MM.1S (cell line): ENCODE measurements at regions not wholly inside any gene's neighbourhood (a gene's known extent, or its start where the extent isn't known, plus 50 kb on each side); places are given as distances from the start of the nearest gene placed in this dataset.

ENCODE experiments used
- DNase-seq: peaks from one replicate; pipeline ENCODE4 v3.0.0-alpha.2; 2015
- H2AFZ ChIP-seq: fragments of 300-600 bp; sonication (generic); 2 replicates; pipeline ENCODE4 v1.6.0; 2016; ENCODE audit warnings: antibody characterized with exemption, low read length
- H3F3A ChIP-seq: fragments of 300-600 bp; sonication (generic); 2 replicates; pipeline ENCODE4 v1.6.1; 2016; ENCODE audit warnings: mild to moderate bottlenecking, antibody characterized with exemption, low read length, moderate library complexity, mixed read lengths; ENCODE audit not compliant: insufficient read depth
- H3K27ac ChIP-seq: fragments of 300-600 bp; sonication (generic); 2 replicates; pipeline ENCODE4 v1.5.1; 2016; ENCODE audit warnings: mild to moderate bottlenecking, low read length
- H3K27me3 ChIP-seq: fragments of 300-600 bp; sonication (generic); replicated peaks from 2 replicates; pipeline ENCODE4 v1.6.0; 2016; ENCODE audit warnings: low read length; ENCODE audit not compliant: insufficient read depth
- H3K36me3 ChIP-seq: fragments of 300-600 bp; sonication (generic); replicated peaks from 2 replicates; pipeline ENCODE4 v1.6.1; 2016; ENCODE audit warnings: mild to moderate bottlenecking, low read length, mixed read lengths; ENCODE audit not compliant: insufficient read depth
- H3K4me1 ChIP-seq: fragments of 300-600 bp; sonication (generic); 2 replicates; pipeline ENCODE4 v1.6.1; 2016; ENCODE audit warnings: low read length, mixed read lengths
- H3K4me2 ChIP-seq: fragments of 300-600 bp; sonication (generic); 2 replicates; pipeline ENCODE4 v1.6.0; 2016; ENCODE audit warnings: low read depth, low read length
- H3K4me3 ChIP-seq: fragments of 300-600 bp; sonication (generic); 2 replicates; pipeline ENCODE4 v1.5.1; 2016; ENCODE audit warnings: low read length, mixed read lengths
- H3K79me2 ChIP-seq: fragments of 300-600 bp; sonication (generic); 2 replicates; pipeline ENCODE4 v1.6.1; 2016; ENCODE audit warnings: mixed run types, low read length, mixed read lengths
- H3K9ac ChIP-seq: fragments of 300-600 bp; sonication (generic); 2 replicates; pipeline ENCODE4 v1.6.1; 2016; ENCODE audit warnings: low read length, mixed read lengths
- H3K9me2 ChIP-seq: fragments of 300-600 bp; sonication (generic); replicated peaks from 2 replicates; pipeline ENCODE4 v1.6.1; 2016; ENCODE audit warnings: mild to moderate bottlenecking, low read length, mixed read lengths; ENCODE audit not compliant: insufficient read depth
- H3K9me3 ChIP-seq: fragments of 300-600 bp; sonication (generic); replicated peaks from 2 replicates; pipeline ENCODE4 v1.6.1; 2016; ENCODE audit warnings: mild to moderate bottlenecking, low read length, mixed read lengths; ENCODE audit not compliant: insufficient read depth
- H4K20me1 ChIP-seq: fragments of 300-600 bp; sonication (generic); 2 replicates; pipeline ENCODE4 v1.6.1; 2016; ENCODE audit warnings: mild to moderate bottlenecking, low read length, moderate library complexity, mixed read lengths; ENCODE audit not compliant: insufficient read depth
- CTCF ChIP-seq: fragments of 300-600 bp; sonication (generic); IDR thresholded peaks from 2 replicates; pipeline ENCODE4 v1.5.1; 2016; ENCODE audit warnings: antibody characterized with exemption, low read length, mixed read lengths
- EZH2 ChIP-seq: fragments of 300-600 bp; sonication (generic); optimal IDR thresholded peaks from 2 replicates; pipeline ENCODE3; 2017; ENCODE audit warnings: low read depth, mild to moderate bottlenecking, antibody characterized with exemption, low read length, mixed read lengths
- EZH2phosphoT487 ChIP-seq: fragments of 300-600 bp; sonication (generic); IDR thresholded peaks from 2 replicates; pipeline ENCODE4 v1.6.1; 2018; ENCODE audit warnings: antibody characterized with exemption, low read length

DNA sequence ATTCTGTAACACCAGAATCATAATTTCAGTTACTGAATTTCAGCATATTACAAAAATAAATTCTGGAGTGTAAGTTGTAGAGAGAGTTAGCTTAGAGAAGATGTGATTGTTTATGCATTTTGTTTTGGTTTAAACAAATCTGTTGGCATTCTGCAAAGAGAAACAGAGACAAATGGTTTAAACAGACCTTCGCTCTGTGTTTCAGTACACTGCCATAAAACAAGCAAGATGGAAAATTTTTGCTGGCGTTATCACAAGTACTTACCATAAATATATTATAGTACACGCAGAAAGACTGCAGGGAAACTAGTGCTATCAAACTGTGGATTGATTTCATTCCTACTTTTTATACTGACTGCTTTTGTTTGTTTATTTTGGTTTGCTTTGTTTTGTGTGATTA lies 850.3 kb upstream of the FOXG1 start:
- Histone ChIP-seq H3K36me3 (no peaks in the 10 kb centered on the region), H2AFZ (no peak overlapping the region), H3K4me1 (no peaks in the 10 kb centered on the region), H3K27me3 (no peaks in the 10 kb centered on the region), H3K9ac (no peak overlapping the region), H3F3A (no peaks in the 10 kb centered on the region), H3K27ac (no peak overlapping the region), H3K9me3 (no peaks in the 10 kb centered on the region), H3K9me2 (no peaks in the 10 kb centered on the region), H4K20me1 (no peaks in the 10 kb centered on the region), H3K4me2 (no peak overlapping the region), H3K79me2 (no peaks in the 10 kb centered on the region), H3K4me3 (no peak overlapping the region)
- no peak for DNase-seq
- no peak for TF ChIP-seq CTCF
- no peak for TF ChIP-seq EZH2phosphoT487
- TF ChIP-seq EZH2, result no peak

DNA sequence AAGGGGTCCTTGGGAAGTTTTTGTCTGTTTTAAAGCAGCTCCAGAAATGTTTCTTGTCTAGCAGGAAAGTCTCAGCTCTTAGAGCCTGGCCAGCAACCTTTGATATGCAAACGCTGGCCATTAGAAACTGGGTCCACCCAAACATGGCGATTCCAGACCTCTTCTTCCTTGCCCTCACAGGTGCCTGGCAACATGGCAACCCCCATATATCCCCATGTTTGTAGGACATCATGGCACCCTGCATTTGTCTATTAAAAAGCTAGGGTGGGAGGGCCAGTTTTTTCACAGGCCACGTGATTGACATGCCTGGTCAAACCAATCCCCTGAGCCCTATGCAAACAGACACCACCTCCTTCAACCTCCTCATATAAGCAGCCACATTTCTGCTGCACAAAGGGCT lies 848.7 kb upstream of the FOXG1 start:
- H3F3A ChIP-seq, result no peaks in the 10 kb centered on the region
- no peaks in the 10 kb centered on the region for H3K79me2 ChIP-seq
- H3K4me3 ChIP-seq, result no peak overlapping the region
- H3K27me3 ChIP-seq, result no peaks in the 10 kb centered on the region
- DNase-seq, result no peak
- no peak overlapping the region for H2AFZ ChIP-seq
- no peaks in the 10 kb centered on the region for H3K36me3 ChIP-seq
- no peaks in the 10 kb centered on the region for H3K4me1 ChIP-seq
- no peak overlapping the region for H3K27ac ChIP-seq
- H4K20me1 ChIP-seq, result no peaks in the 10 kb centered on the region
- no peaks in the 10 kb centered on the region for H3K9me2 ChIP-seq
- H3K9ac ChIP-seq, result no peak overlapping the region
- no peak overlapping the region for H3K4me2 ChIP-seq
- TF ChIP-seq EZH2phosphoT487 (no peak), CTCF (no peak), EZH2 (no peak)
- H3K9me3 ChIP-seq, result no peaks in the 10 kb centered on the region

- no peak for TF ChIP-seq EZH2
- TF ChIP-seq EZH2phosphoT487, result no peak
- no peak for TF ChIP-seq CTCF
Measured at GRCh38 chr14:27927519-27927918, 839.1 kb upstream of the FOXG1 start.

More at GRCh38 chr14:27927519-27927918, 839.1 kb upstream of the FOXG1 start:
- no peaks in the 10 kb centered on the region for H3K27me3 ChIP-seq
- DNase-seq, result no peak
- no peaks in the 10 kb centered on the region for H3K4me1 ChIP-seq
- no peaks in the 10 kb centered on the region for H4K20me1 ChIP-seq
- H3F3A ChIP-seq, result no peaks in the 10 kb centered on the region
- no peaks in the 10 kb centered on the region for H3K36me3 ChIP-seq
- H3K9me3 ChIP-seq, result no peaks in the 10 kb centered on the region
- no peak overlapping the region for H2AFZ ChIP-seq
- no peak overlapping the region for H3K27ac ChIP-seq
- no peaks in the 10 kb centered on the region for H3K79me2 ChIP-seq
- H3K9me2 ChIP-seq, result no peaks in the 10 kb centered on the region
- no peak overlapping the region for H3K9ac ChIP-seq
- no peak overlapping the region for H3K4me3 ChIP-seq
- no peak overlapping the region for H3K4me2 ChIP-seq
